ENCODE measurements at regions not wholly inside any gene's neighbourhood (a gene's known extent, or its start where the extent isn't known, plus 50 kb on each side); places are given as distances from the start of the nearest gene placed in this dataset.

DNA sequence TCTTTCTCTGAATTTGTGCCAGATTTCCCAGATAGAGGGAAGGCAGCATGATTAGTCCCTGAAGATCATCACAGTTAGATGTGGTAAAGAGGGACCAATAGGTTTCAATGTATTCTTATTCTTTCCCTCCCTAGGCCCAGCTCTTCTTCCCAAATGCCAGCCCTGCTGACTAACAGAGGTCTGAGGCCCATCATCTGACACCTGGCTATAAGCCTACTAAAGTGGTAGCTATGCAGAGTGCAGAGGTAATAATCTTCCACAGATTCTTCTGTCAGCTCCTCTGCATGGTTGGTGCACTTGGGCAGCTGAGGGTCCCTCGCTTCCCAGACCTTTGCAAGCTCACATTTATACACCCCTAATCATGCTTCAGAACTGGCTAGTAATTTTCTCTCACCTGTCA is 63.7 kb upstream of the PZP start:
- TF ChIP-seq, protein P1, sequence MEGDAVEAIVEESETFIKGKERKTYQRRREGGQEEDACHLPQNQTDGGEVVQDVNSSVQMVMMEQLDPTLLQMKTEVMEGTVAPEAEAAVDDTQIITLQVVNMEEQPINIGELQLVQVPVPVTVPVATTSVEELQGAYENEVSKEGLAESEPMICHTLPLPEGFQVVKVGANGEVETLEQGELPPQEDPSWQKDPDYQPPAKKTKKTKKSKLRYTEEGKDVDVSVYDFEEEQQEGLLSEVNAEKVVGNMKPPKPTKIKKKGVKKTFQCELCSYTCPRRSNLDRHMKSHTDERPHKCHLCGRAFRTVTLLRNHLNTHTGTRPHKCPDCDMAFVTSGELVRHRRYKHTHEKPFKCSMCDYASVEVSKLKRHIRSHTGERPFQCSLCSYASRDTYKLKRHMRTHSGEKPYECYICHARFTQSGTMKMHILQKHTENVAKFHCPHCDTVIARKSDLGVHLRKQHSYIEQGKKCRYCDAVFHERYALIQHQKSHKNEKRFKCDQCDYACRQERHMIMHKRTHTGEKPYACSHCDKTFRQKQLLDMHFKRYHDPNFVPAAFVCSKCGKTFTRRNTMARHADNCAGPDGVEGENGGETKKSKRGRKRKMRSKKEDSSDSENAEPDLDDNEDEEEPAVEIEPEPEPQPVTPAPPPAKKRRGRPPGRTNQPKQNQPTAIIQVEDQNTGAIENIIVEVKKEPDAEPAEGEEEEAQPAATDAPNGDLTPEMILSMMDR (conservative IDR thresholded peaks at IDR 0.05; ENCODE audit: low read length) = no peak
- no peak overlapping the region for H3K4me3 ChIP-seq (ENCODE audit: low read length)
- DNase-seq (ENCODE audit: low read depth) = no peak

DNA sequence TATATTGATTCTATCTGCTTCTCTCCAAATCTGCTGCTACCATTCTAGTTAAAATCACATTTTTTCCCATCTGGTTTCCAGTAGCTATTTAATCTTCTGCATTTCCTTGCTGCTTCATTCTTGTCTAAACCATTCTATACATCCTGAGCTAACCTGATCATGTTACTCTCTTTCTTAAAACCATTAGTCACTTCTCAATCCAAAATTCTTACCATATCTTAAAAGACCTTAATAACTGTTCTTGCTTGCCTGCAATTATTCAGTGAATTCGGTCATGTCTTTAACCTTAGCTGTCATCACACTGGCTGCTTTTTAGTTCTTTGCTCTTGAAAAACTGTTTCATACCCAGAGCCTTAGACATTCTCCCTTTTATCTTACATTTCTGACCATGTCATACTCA is 56.4 kb upstream of the PZP start:
- no peak for DNase-seq (ENCODE audit: low read depth)
- no peak overlapping the region for H3K4me3 ChIP-seq (ENCODE audit: low read length)
- TF ChIP-seq, protein P1 (conservative IDR thresholded peaks at IDR 0.05; ENCODE audit: low read length) = no peak

DNA sequence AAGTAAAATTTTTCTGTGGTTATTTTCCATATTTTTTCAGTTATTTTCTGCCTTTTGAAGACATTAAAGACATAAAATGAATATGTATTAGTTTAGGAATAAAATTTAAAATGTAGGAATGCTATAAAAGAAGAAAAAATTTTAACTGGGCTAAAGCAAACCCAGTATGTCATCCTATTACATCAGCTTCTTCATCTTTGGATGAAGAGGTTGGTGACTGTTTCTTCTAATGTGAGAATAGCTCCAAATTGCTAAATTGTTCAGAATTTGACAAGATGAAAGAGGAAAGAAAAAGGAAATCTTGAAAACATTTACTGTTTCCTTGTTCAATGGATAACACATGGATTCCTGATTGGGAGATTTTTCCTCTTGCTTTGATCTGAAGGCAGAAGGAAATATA is 52.7 kb upstream of the PZP start:
- no peak overlapping the region for H3K4me3 ChIP-seq (ENCODE audit: low read length)
- peak; percentile 3 for DNase-seq (ENCODE audit: low read depth)
- TF ChIP-seq, protein P1 (conservative IDR thresholded peaks at IDR 0.05; ENCODE audit: low read length) = no peak

DNA sequence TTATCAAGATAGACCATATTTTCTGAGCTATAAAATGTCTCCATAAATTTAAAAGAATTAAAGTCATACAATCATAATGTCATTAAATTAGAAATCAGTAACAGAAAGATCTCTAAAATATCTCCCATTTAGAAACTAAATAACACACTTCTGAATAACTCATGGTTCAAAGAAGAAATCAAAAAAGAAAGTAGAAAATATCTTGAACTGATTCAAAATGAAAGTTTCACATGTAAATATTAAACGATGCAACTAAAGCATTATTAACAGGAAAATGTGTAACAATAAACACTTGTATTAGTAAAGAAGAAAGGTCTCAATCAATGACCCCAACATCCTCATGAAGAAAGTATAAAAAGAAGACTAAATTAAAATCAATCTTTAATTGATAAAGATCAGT is 50.5 kb upstream of the PZP start:
- no peak overlapping the region for H3K4me3 ChIP-seq (ENCODE audit: low read length)
- no peak for DNase-seq (ENCODE audit: low read depth)
- TF ChIP-seq, protein P1 (conservative IDR thresholded peaks at IDR 0.05; ENCODE audit: low read length) = no peak
